ENCODE measurements at regions not wholly inside any gene's neighbourhood (a gene's known extent, or its start where the extent isn't known, plus 50 kb on each side); places are given as distances from the start of the nearest gene placed in this dataset.

DNA sequence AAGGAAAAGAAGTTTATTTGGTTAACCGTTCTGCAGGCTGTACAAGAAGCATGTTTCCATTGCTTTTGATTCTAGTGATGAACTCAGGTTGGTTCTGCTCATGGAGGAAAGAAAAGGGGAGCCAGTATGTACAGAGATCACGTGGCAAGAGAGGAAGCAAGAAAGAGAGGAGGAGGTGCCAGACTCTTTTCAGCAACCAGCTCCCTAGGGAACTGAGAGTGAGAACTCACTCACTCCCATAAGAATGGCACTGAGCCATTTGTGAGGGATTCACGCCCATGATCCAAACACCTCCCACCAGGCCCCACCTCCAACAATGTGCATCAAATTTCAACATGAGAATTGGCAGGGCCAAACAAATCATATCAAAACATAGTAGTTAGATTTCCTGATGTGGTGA is 649.1 kb downstream of the EPM2A start:
- TF ChIP-seq EP300 (IDR thresholded peaks at IDR 0.05), result no peak
- TF ChIP-seq, protein P1, sequence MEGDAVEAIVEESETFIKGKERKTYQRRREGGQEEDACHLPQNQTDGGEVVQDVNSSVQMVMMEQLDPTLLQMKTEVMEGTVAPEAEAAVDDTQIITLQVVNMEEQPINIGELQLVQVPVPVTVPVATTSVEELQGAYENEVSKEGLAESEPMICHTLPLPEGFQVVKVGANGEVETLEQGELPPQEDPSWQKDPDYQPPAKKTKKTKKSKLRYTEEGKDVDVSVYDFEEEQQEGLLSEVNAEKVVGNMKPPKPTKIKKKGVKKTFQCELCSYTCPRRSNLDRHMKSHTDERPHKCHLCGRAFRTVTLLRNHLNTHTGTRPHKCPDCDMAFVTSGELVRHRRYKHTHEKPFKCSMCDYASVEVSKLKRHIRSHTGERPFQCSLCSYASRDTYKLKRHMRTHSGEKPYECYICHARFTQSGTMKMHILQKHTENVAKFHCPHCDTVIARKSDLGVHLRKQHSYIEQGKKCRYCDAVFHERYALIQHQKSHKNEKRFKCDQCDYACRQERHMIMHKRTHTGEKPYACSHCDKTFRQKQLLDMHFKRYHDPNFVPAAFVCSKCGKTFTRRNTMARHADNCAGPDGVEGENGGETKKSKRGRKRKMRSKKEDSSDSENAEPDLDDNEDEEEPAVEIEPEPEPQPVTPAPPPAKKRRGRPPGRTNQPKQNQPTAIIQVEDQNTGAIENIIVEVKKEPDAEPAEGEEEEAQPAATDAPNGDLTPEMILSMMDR (IDR thresholded peaks at IDR 0.05), result no peak
- no peak for TF ChIP-seq POLR2A (IDR thresholded peaks at IDR 0.05)

Measured in upper lobe of left lung (tissue), 4 donors.